NCI-H2196 (cell line): ENCODE measurements at regions not wholly inside any gene's neighbourhood (a gene's known extent, or its start where the extent isn't known, plus 50 kb on each side); places are given as distances from the start of the nearest gene placed in this dataset.
A peak's percentile ranks its signal among the peaks of the same experiment; 100 is the strongest.

Experiments used
- DNase-seq: peaks from one replicate; lab custom pipeline; 2025; ENCODE audit not compliant: unreplicated experiment; lab: John Stamatoyannopoulos, UW

DNA sequence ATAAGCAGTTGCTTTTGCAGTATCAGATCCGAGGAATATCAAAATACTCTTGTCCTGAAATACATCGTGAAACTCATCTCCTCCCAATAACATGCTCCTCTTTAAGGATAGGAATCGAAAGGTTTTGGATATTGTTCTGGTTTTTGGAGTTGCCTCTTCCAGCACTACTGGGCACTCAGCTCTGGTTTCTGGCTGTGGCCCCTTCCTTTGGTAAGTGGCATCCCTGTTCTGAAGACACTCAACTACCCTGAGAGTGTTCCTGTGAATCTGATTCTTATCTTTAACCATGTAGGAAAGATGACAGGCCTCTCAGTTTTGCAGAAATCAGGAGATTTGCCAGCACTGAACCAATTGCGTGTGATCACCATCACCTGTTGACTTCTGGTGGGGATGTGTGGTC, 327.5 kb upstream of the TBL1XR1 start:
- no peak for DNase-seq

GRCh38 chr3:177525414-177525813, 328.1 kb upstream of the TBL1XR1 start:
- no peak for DNase-seq

DNA sequence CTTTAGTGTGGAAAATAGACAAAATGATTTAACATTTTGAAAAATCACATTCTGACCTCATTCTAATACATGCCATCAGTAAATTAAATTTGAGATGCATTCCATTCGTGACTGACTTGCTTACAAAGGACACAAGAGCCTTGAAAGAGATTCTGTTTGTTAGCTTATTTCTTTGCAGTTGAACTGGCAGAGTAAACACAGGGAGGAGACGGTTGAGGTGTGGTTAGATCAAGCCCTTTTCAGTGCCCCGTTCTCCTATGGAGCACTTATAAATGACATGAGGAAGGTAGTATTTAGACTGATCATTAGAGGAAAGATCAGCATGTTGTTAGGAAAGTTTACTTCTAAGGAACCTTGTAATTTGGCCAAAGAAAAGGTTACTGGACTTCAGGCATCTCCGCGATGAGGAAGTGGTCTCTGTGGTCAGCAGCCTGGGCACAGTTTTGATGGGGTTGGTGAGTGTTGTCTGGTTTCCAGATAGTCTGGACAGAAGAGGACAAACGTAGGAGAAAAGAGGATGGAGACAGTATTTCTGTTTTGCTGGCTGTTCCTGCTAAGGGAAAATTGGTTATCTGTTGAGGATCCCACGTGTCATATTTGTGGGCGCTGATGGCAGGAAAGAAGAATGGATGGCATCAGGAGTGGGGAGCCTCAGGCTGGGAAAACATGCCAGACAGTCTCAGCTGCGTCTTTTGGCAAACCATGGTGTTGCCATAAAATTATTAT, 328.9 kb upstream of the TBL1XR1 start:
- peak; percentile 51 for DNase-seq

- DNase-seq: no peak
Measured at GRCh38 chr3:177527182-177527581, 329.9 kb upstream of the TBL1XR1 start.

GRCh38 chr3:177528306-177529070, 331.2 kb upstream of the TBL1XR1 start:
- no peak for DNase-seq

DNA sequence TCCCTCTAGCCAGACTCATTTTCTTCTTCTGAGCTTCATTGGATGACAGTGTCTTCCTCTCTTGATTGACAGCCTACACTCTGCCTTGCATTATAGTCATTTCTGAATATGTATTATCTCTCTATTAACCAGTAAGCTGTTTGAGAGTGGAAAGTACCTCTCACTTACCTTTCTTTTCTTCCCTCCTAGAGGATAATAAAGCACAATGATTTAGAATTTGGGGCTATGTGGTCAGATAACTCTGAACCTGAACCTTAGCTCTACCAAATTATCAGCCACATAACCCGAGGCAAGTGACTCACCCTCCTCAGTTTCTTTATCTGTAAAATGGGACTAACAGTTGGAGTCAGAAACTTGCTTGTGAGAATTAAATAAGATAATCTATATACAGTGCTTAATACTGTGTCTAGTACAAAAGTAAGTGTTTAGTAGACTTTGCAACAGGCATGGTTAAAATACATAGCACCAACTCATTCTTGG, 331.8 kb upstream of the TBL1XR1 start:
- DNase-seq: no peak

GRCh38 chr3:177529716-177530335, 332.5 kb upstream of the TBL1XR1 start:
- no peak for DNase-seq

DNA sequence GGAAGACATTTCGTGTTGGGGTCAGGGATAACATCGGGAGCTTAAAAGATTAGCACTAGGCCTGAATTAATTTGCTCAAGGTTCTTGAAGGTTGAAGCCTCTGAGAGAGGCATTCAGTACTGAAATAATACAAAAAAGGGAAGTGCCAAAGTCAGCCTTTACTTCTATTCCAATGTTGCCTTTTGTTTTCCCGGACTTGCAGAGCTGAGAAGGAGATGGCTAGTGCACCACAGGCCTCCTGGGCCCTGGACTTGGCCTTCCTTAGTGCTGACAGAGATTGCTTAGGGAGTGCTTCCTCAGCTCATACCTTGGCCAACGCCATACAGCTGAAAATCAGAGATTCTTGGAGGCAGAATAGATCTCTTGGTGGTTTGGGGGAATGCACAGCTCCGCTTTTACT, 333.6 kb upstream of the TBL1XR1 start:
- DNase-seq: no peak

GRCh38 chr3:177536873-177537272, 339.6 kb upstream of the TBL1XR1 start:
- DNase-seq: no peak

GRCh38 chr3:177537612-177538011, 340.3 kb upstream of the TBL1XR1 start:
- DNase-seq: no peak

DNA sequence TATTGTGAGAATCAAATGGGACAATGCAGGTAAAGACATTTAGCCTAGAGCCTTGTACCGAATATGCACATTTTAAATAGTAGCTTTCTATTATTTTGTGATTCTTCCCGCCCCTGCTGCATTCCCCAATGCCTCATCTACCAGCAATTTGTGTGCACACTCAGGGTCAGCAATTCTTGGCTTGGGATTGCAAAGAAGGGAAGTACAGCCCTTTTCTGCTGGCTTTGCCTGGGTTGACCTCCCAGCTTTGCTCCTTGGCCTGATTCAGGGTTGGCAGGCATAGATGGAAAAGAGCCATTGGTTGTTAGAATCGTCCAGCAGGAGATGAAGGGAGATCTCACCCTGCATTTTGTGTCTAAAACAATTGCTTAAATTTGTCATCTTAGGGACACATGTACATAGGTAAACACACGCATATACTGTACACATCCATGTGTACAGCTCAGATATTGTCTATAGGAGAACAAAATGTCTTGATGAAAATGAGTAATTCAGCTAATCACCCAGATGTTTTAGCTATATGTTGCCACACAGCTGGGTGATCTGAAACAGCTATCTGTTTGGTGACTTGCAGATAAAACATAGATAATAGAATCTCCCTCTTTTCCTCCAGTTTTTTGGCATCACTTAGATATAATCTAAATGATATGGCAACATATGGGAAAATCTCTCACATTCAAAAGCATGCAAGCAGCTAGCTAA, 340.9 kb upstream of the TBL1XR1 start:
- DNase-seq: no peak

DNA sequence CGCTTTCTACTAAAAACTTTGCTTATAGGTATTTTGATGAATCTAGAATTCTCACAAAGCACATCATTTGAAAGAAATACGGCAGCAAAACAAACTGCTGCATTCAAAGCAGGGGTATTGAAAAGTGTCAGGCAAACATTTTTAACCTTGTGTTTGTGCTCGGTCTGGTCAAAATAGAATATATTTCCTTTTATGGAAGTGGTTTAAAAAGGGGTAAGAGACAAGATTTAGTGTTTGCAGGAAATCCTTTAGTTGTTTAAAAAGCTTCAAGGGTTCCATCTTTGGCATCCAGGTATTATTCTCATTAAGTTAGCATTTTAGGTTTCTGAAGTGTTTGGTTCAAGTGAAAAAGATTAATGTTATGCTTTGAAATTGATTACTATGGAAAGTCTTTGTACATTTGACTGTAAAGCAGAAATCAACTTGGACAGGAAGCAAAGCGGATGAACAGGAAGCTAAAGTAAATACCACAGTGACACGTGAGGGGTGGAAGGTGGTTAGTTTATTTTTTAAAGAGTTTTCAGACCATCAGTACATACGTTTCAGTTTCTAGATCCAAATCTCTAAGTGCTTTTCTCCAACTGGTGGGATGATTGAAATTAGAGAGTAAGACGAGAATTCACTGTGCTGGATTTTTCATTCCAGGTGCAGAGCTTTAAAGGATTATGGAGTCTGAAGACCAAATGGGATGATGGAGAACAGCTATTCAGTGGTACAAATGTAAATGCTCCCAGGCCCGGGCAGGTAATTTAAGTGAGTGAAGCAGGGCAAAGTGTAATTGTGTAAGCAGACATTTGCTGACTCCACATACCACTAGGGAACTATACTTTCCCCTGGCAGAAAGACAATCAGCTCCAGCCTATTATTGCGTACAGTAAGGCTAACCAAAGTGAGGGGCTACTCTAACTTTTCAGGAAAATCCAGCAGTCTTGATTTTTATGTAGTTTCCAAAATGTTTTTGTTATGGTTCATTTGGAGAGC, 341.8 kb upstream of the TBL1XR1 start:
- DNase-seq: no peak

DNA sequence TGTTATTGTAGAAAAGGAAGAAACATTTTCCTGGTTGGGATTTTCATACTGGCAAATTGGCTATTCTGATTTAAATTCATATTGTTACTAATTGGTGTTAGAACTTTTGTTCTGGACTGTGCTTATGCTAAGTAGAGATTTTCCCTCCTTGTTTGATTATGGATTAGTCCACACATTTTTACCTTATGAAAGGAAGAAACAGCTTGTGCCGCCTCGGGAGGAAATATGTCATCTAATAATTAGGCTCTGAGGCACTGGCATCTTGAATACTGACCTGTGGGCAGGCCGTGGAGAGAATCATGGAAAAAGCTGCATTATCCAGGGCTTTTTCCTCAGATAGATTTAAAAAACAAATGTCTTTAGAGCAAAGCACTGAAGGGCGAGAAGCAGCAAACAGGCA, 344.3 kb upstream of the TBL1XR1 start:
- DNase-seq: no peak

DNA sequence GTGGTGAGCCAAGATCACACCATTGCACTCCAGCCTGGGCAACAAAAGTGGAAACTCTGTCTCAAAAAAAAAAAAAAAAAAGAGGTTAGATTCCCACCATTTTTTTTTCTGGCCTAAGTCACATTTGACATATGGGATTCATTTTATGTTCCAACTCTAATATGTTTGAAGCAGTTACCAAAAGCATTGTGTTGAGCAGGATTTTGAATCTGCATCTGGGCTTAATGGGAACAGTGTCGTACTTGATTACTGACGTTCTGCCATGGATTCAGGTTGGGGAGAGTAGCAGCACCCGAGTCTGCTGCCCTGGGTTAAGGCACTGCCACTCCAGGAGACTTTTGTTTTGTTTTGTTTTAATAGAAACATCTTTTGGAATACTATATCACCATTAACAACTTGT, 348.7 kb upstream of the TBL1XR1 start:
- DNase-seq: no peak

- no peak for DNase-seq
Measured at GRCh38 chr3:177547711-177548350, 350.5 kb upstream of the TBL1XR1 start.

DNA sequence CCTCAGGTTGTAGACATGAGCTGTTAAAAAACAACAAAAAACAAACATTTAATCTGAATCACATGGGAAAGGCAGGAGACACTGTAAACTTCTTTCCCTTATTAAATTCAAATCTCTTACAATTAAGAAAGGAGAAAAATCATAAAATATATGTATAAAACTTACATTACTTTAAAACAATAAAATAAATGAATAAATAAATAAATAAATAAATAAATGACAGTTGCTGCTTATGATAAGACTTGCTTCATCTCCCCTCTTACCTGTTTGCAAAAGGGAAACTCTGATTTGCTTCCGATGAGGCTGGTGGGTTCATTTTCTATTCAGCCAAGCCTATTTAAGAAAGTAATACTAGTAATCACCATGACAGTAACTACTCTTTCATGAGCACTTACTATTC, 353.4 kb upstream of the TBL1XR1 start:
- DNase-seq: no peak

GRCh38 chr3:177551431-177551836, 354.2 kb upstream of the TBL1XR1 start:
- no peak for DNase-seq

DNA sequence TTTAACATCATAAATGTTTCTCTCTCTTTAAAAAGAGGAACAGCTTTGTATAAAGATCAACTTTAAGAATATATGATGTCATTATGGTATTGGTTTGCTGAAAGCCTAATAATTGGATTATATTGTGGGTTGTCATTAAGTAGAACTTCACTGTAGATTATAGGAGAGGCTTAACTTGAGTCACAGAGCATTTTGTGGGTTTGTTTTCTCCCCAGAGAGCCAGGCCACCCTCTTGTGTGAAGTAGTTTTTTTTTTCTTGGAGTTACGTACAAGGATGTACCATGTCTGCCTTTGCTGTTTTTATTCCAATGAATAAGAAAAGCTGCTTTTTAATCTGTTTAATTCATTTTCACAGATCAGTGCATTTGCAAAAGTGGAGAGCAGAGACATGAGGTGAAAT, 354.8 kb upstream of the TBL1XR1 start:
- no peak for DNase-seq

- no peak for DNase-seq
Measured at GRCh38 chr3:177553012-177553411, 355.7 kb upstream of the TBL1XR1 start.

DNA sequence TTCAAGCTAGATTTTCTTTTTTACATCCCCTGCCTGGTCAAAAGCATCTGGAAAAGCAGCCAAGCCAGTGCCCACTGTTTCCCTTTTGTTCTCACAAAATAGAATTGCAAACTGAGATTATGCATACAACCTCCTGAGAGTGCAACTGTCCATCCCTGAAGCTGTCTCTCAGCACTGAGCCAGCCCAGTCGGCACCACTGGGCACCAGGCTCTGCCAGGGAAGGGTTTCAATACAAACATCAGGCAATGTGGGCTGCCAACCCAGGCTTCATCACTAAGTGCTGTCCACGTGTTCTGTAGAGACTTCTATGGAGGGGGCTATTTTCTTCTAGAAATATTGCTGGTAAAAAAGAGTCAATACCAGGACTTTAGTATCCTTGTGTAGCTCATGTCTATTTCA, 356.3 kb upstream of the TBL1XR1 start:
- peak; percentile 61 for DNase-seq
